Ascending aorta (tissue), 2 donors: ENCODE measurements at regions not wholly inside any gene's neighbourhood (a gene's known extent, or its start where the extent isn't known, plus 50 kb on each side); places are given as distances from the start of the nearest gene placed in this dataset.

Experiments
- DNase-seq, 2 donors: peaks; one replicate each; pipeline ENCODE4 v3.0.0-alpha.2; 2019; ENCODE audit warnings: low spot score in 2 of 2
- H3K27ac ChIP-seq, 2 donors: fragments of 200-600 bp; sonication (generic); one replicate each; pipeline ENCODE4 v1.5.1; 2016 to 2017; ENCODE audit warnings: mild to moderate bottlenecking in 1 of 2
- H3K27me3 ChIP-seq: fragments of 200-600 bp; sonication (generic); one replicate; pipeline ENCODE4 v1.5.1; 2017
- H3K36me3 ChIP-seq, 2 donors: fragments of 200-600 bp; sonication (generic); one replicate each; pipeline ENCODE4 v1.5.1; 2016
- H3K4me1 ChIP-seq, 2 donors: fragments of 200-600 bp; sonication (generic); one replicate each; pipeline ENCODE4 v1.5.1; 2016 to 2017; ENCODE audit warnings: mild to moderate bottlenecking in 1 of 2
- H3K4me3 ChIP-seq, 2 donors: fragments of 200-600 bp; sonication (generic); one replicate each; pipeline ENCODE4 v1.5.1; 2016 to 2017; ENCODE audit warnings: mild to moderate bottlenecking in 1 of 2
- H3K9me3 ChIP-seq, 2 donors: fragments of 200-600 bp; sonication (generic); one replicate each; pipeline ENCODE4 v1.5.1; 2016
- intact Hi-C: fragments of 100-400 bp; cut with DNase I; formaldehyde crosslinking; loops from one replicate; pipeline ENCODE4 v1.15.1; 2023
- TF ChIP-seq, protein P1 (sequence below), 3 experiments: fragments of 200-600 bp in 2 of 3; fragments of 450-650 bp in 1 of 3; sonication (generic) in 2 of 3; IDR thresholded peaks; one replicate each; pipeline ENCODE4 v1.5.1; 2016 to 2019; ENCODE audit warnings: antibody characterized with exemption in 3 of 3, mild to moderate bottlenecking in 1 of 3, moderate library complexity in 1 of 3

DNA sequence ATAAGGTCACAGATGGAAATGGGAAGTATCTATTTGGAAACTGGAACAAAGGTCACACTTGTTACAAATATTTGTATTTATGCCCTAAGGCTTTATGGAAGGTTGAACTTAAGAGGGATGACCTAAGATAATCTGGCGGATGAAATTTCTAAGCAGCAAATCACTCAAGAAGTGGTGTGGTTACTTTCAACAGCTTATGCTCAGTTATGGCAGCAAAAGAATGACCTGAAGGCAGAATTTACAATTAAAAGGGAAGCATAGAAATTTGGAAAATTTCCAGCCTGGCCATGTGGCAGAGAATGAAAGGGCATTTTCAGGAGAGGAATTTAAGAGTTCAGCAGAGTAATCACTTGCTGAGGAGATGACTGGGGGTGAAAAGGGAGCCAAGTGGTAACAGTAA lies 95.8 kb upstream of the TNS3 start:
- no peaks in the 10 kb centered on the region for H3K4me1 ChIP-seq
- intact Hi-C loops = no loop called here
- no peak overlapping the region for H3K4me3 ChIP-seq
- H3K9me3 ChIP-seq = no peaks in the 10 kb centered on the region
- DNase-seq = no peak
- H3K27ac ChIP-seq = no peak overlapping the region
- TF ChIP-seq, protein P1, sequence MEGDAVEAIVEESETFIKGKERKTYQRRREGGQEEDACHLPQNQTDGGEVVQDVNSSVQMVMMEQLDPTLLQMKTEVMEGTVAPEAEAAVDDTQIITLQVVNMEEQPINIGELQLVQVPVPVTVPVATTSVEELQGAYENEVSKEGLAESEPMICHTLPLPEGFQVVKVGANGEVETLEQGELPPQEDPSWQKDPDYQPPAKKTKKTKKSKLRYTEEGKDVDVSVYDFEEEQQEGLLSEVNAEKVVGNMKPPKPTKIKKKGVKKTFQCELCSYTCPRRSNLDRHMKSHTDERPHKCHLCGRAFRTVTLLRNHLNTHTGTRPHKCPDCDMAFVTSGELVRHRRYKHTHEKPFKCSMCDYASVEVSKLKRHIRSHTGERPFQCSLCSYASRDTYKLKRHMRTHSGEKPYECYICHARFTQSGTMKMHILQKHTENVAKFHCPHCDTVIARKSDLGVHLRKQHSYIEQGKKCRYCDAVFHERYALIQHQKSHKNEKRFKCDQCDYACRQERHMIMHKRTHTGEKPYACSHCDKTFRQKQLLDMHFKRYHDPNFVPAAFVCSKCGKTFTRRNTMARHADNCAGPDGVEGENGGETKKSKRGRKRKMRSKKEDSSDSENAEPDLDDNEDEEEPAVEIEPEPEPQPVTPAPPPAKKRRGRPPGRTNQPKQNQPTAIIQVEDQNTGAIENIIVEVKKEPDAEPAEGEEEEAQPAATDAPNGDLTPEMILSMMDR (IDR thresholded peaks at IDR 0.05) = no peak
- no peaks in the 10 kb centered on the region for H3K27me3 ChIP-seq
- H3K36me3 ChIP-seq = no peaks in the 10 kb centered on the region

DNA sequence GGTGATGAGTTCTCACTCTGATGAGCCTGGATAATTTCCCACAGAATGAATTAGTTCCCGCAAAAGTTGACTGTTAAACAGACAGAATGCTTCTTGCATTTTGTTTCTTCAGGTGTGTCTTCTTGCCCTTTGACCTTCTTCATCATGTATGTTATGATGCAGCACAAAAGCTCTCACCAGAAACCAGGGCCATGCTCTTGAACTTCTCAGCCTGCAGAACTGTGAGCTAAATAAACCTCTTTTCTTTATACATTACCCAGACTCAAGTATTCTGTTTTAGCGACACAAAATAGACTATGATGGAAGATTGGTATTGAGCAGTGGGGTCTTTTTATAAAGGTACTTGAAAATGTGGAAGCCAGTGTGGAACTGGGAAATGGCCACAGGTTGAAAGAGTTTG lies 95.2 kb upstream of the TNS3 start:
- H3K9me3 ChIP-seq = no peaks in the 10 kb centered on the region
- H3K27me3 ChIP-seq = no peaks in the 10 kb centered on the region
- intact Hi-C loops = no loop called here
- H3K36me3 ChIP-seq = no peaks in the 10 kb centered on the region
- no peak overlapping the region for H3K4me3 ChIP-seq
- TF ChIP-seq, protein P1 (IDR thresholded peaks at IDR 0.05) = no peak
- no peak for DNase-seq
- no peaks in the 10 kb centered on the region for H3K4me1 ChIP-seq
- H3K27ac ChIP-seq = no peak overlapping the region

DNA sequence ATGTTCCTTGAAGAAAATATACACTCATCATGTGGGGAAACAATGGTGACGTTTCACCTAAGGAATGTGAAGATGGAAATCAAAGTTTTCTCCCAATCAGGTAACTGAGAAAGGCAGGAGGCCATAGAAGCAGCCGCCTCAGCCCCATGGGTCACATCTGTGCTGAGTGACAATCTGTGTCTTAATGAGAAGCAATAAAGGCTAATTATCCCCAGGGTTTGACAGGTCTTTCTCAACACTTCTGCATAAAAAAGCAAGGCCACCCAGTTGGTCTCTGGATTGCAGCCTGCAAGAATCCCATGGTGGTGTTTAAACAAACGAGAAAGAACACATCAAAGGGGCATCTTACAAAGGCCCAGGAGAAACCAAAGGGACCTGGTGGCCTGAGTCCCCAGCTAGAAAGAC lies 91.1 kb upstream of the TNS3 start:
- intact Hi-C loops = no loop called here
- DNase-seq = no peak
- TF ChIP-seq, protein P1 (IDR thresholded peaks at IDR 0.05) = no peak
- Histone ChIP-seq H3K27ac (no peak overlapping the region), H3K4me1 (peaks cover 7 to 9% of the 10 kb centered on the region in 2 donors), H3K4me3 (no peak overlapping the region), H3K27me3 (no peaks in the 10 kb centered on the region), H3K36me3 (no peaks in the 10 kb centered on the region), H3K9me3 (no peaks in the 10 kb centered on the region)

- Histone ChIP-seq H3K9me3 (no peaks in the 10 kb centered on the region), H3K4me3 (no peak overlapping the region), H3K36me3 (no peaks in the 10 kb centered on the region), H3K27ac (no peak overlapping the region), H3K27me3 (no peaks in the 10 kb centered on the region), H3K4me1 (peaks cover 7 to 11% of the 10 kb centered on the region in 2 donors)
- intact Hi-C loops = no loop called here
- TF ChIP-seq, protein P1 (IDR thresholded peaks at IDR 0.05) = no peak
- DNase-seq = no peak
Observed at GRCh38 chr7:47672271-47672791, 90.4 kb upstream of the TNS3 start.

DNA sequence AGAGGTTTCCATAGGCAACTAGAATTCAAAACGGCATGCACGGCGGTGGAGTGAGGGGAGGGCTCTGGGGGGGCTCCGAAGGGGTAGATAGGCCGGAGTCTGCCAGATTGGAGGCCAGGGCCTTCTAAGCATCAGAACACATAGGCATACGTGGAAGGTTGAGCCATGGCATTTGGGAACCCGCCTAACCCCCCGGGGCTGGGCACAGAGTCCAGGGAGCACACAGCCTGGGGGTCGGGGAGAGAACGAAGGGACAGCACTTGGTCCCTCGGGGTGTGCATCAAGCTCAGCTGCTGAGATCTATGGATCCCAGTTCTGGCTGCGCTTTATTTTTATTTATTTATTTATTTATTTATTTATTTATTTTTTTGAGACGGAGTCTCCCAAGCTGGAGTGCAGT lies 89.4 kb upstream of the TNS3 start:
- intact Hi-C loops = no loop called here
- no peak for DNase-seq
- no peaks in the 10 kb centered on the region for H3K36me3 ChIP-seq

More for the DNA sequence above, 89.4 kb upstream of the TNS3 start:
- Histone ChIP-seq H3K4me1 (peaks cover 7 to 19% of the 10 kb centered on the region in 2 donors), H3K27me3 (no peaks in the 10 kb centered on the region), H3K27ac (no peak overlapping the region), H3K9me3 (no peaks in the 10 kb centered on the region), H3K4me3 (no peak overlapping the region)
- TF ChIP-seq, protein P1 (IDR thresholded peaks at IDR 0.05) = no peak
